ENCODE measurements at regions not wholly inside any gene's neighbourhood (a gene's known extent, or its start where the extent isn't known, plus 50 kb on each side); places are given as distances from the start of the nearest gene placed in this dataset.

GRCh38 chr5:98121036-98121936 lies 652.2 kb upstream of the RGMB start:
- TF ChIP-seq CTCF (IDR thresholded peaks at IDR 0.05) (0 out of 2 replicates have a peak, but pooled peaks have one; percentile 17), CDX4 (CRISPR knock-in tag; IDR thresholded peaks at IDR 0.05; ENCODE audit: borderline replicate concordance) (no peak), USF2 (CRISPR knock-in tag; IDR thresholded peaks at IDR 0.05) (no peak), MAX (CRISPR knock-in tag; IDR thresholded peaks at IDR 0.05) (no peak), PREB (CRISPR knock-in tag; IDR thresholded peaks at IDR 0.05; ENCODE audit: borderline replicate concordance) (no peak), ZNF512 (CRISPR knock-in tag; IDR thresholded peaks at IDR 0.05; ENCODE audit: borderline replicate concordance) (no peak), TEAD4 (CRISPR knock-in tag; IDR thresholded peaks at IDR 0.05) (no peak), KAT7 (CRISPR knock-in tag; IDR thresholded peaks at IDR 0.05; ENCODE audit: borderline replicate concordance) (no peak)

Data from WTC11 (cell line).